Spleen (tissue), 11 donors: ENCODE measurements at regions not wholly inside any gene's neighbourhood (a gene's known extent, or its start where the extent isn't known, plus 50 kb on each side); places are given as distances from the start of the nearest gene placed in this dataset.
"Not testable (repeated sequence)": the region's sequence is repeated elsewhere in the genome, so short reads cannot be mapped to it uniquely, and the experiment has no call there.

ENCODE experiments used
- DNase-seq: peaks from one replicate; pipeline ENCODE4 v3.0.0-alpha.2; 2020
- H3K27ac ChIP-seq, 8 donors: fragments of 200-600 bp; sonication (generic) in 7 of 8; 1 replicate in 4 of 8; 2 replicates in 4 of 8; pipeline versions ENCODE4 v1.5.0 to v1.8.0; 2016 to 2021; ENCODE audit warnings: inconsistent platforms in 4 of 8, mild to moderate bottlenecking in 4 of 8, moderate library complexity in 1 of 8
- H3K27me3 ChIP-seq, 7 donors: fragments of 200-600 bp; sonication (generic) in 6 of 7; replicated peaks in 1 of 7; 1 replicate in 4 of 7; 2 replicates in 3 of 7; pipeline versions ENCODE4 v1.5.0 to v1.8.0; 2016 to 2021; ENCODE audit warnings: inconsistent platforms in 3 of 7, mild to moderate bottlenecking in 1 of 7
- H3K36me3 ChIP-seq, 6 donors: fragments of 200-600 bp; sonication (generic) in 5 of 6; 1 replicate in 4 of 6; 2 replicates in 2 of 6; pipeline versions ENCODE4 v1.5.0 to v1.8.0; 2016 to 2021; ENCODE audit warnings: inconsistent platforms in 2 of 6
- H3K4me1 ChIP-seq, 6 donors: fragments of 200-600 bp; sonication (generic) in 5 of 6; 1 replicate in 3 of 6; 2 replicates in 3 of 6; pipeline versions ENCODE4 v1.5.0 to v1.8.0; 2016 to 2021; ENCODE audit warnings: inconsistent platforms in 3 of 6
- H3K4me3 ChIP-seq, 8 donors: fragments of 200-600 bp; sonication (generic) in 7 of 8; 1 replicate in 4 of 8; 2 replicates in 4 of 8; pipeline versions ENCODE4 v1.5.0 to v1.8.0; 2016 to 2021; ENCODE audit warnings: inconsistent platforms in 4 of 8, mild to moderate bottlenecking in 4 of 8, moderate library complexity in 2 of 8
- H3K9me3 ChIP-seq, 8 donors: fragments of 200-600 bp; sonication (generic) in 7 of 8; 1 replicate in 4 of 8; 2 replicates in 4 of 8; pipeline versions ENCODE4 v1.5.0 to v1.8.0; 2016 to 2021; ENCODE audit warnings: inconsistent platforms in 4 of 8
- CTCF ChIP-seq, 11 experiments: fragments of 200-600 bp in 7 of 11; fragments of 450-650 bp in 4 of 11; sonication (generic) in 4 of 11; IDR thresholded peaks in 8 of 11; conservative IDR thresholded peaks in 3 of 11; 1 replicate in 7 of 11; 2 replicates in 4 of 11; pipeline versions ENCODE4 v1.4.0 to v1.8.0; 2016 to 2021; ENCODE audit warnings: antibody characterized with exemption in 11 of 11, inconsistent platforms in 4 of 11, mild to moderate bottlenecking in 1 of 11
- POLR2A ChIP-seq, 3 donors: fragments of 450-650 bp; IDR thresholded peaks; one replicate each; pipeline ENCODE4 v1.5.1; 2017; ENCODE audit warnings: antibody characterized with exemption in 3 of 3, mild to moderate bottlenecking in 1 of 3
- POLR2AphosphoS5 ChIP-seq, 3 donors: sonication (generic); formaldehyde crosslinking; IDR thresholded peaks; one replicate each; pipeline ENCODE4 v1.5.1; 2017; ENCODE audit warnings: antibody characterized with exemption in 3 of 3
- WGBS, 5 donors: extraction: QIAGEN DNeasy Blood & Tissue Kit in 3 of 5; methylation state at CpG; one replicate each; pipeline versions ENCODE4 v1.1.5 to v1.1.7; 2013 to 2018; 5-methylcytosine and 5-hydroxymethylcytosine counted together
- intact Hi-C: fragments of 100-400 bp; cut with DNase I; formaldehyde crosslinking; loops from one replicate; pipeline ENCODE4 v1.15.0; 2023; ENCODE audit warnings: low total_unique reads
- donor health status: healthy with polysubstance abuse.
- donor health status: DM: no; HTN: no; CAD: no; lungs with moderate emphysema.
- donor health status: DM: no; HTN: no; CAD: no.
- donor health status: Bipolar disorder and iron deficiency.
- donor health status: healthy.
- donor health status: DM: no; HTN: no; CAD: no.
- donor health status: DM: yes; HTN: yes; CAD: no.

- intact Hi-C loops, result no loop called here
- no peak for TF ChIP-seq POLR2A (IDR thresholded peaks at IDR 0.05)
- TF ChIP-seq POLR2AphosphoS5 (IDR thresholded peaks at IDR 0.05), result no peak
- no peak for TF ChIP-seq CTCF (IDR thresholded peaks at IDR 0.05 in 8 of 11, conservative IDR thresholded peaks at IDR 0.05 in 3 of 11)
- no peak overlapping the region for H3K4me3 ChIP-seq
- no peak for DNase-seq
- no peaks in the 10 kb centered on the region for H3K27me3 ChIP-seq
- no peaks in the 10 kb centered on the region for H3K4me1 ChIP-seq
- 73 to 97% (median 95%) methylated on average over 2 of the region's 2 CpGs for WGBS, 5 donors
- H3K36me3 ChIP-seq, result no peaks in the 10 kb centered on the region
- H3K27ac ChIP-seq, result no peak overlapping the region
- peaks cover 0 to 3% (median 0%) of the 10 kb centered on the region in 8 donors for H3K9me3 ChIP-seq
These were observed 1267.8 kb downstream of the SUCLG1 start for GRCh38 chr2:83191316-83191715.

- H3K9me3 ChIP-seq, result peaks cover 0 to 11% (median 0%) of the 10 kb centered on the region in 8 donors
- peak overlapping the region in 7 of 8 donors; percentile 4 to 66 (median 55) for H3K27ac ChIP-seq
- DNase-seq, result no peak
- no peaks in the 10 kb centered on the region for H3K27me3 ChIP-seq
- WGBS, 5 donors, result 52 to 64% (median 57%) methylated on average over 8 of the region's 8 CpGs
- H3K4me1 ChIP-seq, result no peaks in the 10 kb centered on the region
- no peaks in the 10 kb centered on the region for H3K36me3 ChIP-seq
- H3K4me3 ChIP-seq, result peak overlapping the region in 1 of 8 donors; percentile 2
- no peak for TF ChIP-seq POLR2A (IDR thresholded peaks at IDR 0.05)
- TF ChIP-seq POLR2AphosphoS5 (IDR thresholded peaks at IDR 0.05), result peak in 1 of 3 donors; percentile 54
- TF ChIP-seq CTCF (IDR thresholded peaks at IDR 0.05 in 8 of 11, conservative IDR thresholded peaks at IDR 0.05 in 3 of 11), result no peak
- intact Hi-C loops, result no loop called here
These were observed 1272.8 kb downstream of the SUCLG1 start for GRCh38 chr2:83186105-83186760.

- H3K4me1 ChIP-seq, intact Hi-C loops, DNase-seq, H3K27me3 ChIP-seq, H3K4me3 ChIP-seq, H3K36me3 ChIP-seq, H3K27ac ChIP-seq: not testable (repeated sequence)
- 73 to 93% (median 93%) methylated on average over 2 to 34 of the region's 34 CpGs for WGBS, 5 donors
- H3K9me3 ChIP-seq, result peaks cover 0 to 36% (median 3%) of the 10 kb centered on the region in 8 donors
These were observed 1278.1 kb downstream of the SUCLG1 start for GRCh38 chr2:83180862-83181530.

GRCh38 chr2:83176539-83176938 lies 1282.5 kb downstream of the SUCLG1 start:
- Histone ChIP-seq H3K36me3 (no peaks in the 10 kb centered on the region), H3K4me1 (no peaks in the 10 kb centered on the region), H3K27ac (no peak overlapping the region), H3K4me3 (no peak overlapping the region), H3K9me3 (peaks cover 0 to 30% (median 3%) of the 10 kb centered on the region in 8 donors), H3K27me3 (no peaks in the 10 kb centered on the region)
- intact Hi-C loops, result no loop called here
- DNase-seq, result no peak
- WGBS, 5 donors, result 83 to 97% (median 87%) methylated on average over 2 of the region's 2 CpGs
- TF ChIP-seq CTCF (IDR thresholded peaks at IDR 0.05 in 8 of 11, conservative IDR thresholded peaks at IDR 0.05 in 3 of 11) (no peak), POLR2A (IDR thresholded peaks at IDR 0.05) (no peak), POLR2AphosphoS5 (IDR thresholded peaks at IDR 0.05) (no peak)
